ENCODE measurements at regions not wholly inside any gene's neighbourhood (a gene's known extent, or its start where the extent isn't known, plus 50 kb on each side); places are given as distances from the start of the nearest gene placed in this dataset.

GRCh38 chr5:141763541-141763940 lies 81.5 kb upstream of the ARAP3 start:
- Histone ChIP-seq H3K36me3 (replicated peaks in 1 of 2; ENCODE audit: control extremely low read depth in 1 of 2, control insufficient read depth in 1 of 2, extremely low read depth in 1 of 2, insufficient read depth in 2 of 2, low read length in 1 of 2) (no peaks in the 10 kb centered on the region), H3K27me3 (replicated peaks in 1 of 4; ENCODE audit: control extremely low read depth in 1 of 4, control insufficient read depth in 3 of 4, insufficient read depth in 4 of 4, low read length in 3 of 4) (peaks cover 0 to 43% (median 7%) of the 10 kb centered on the region in 4 experiments), H3K4me1 (ENCODE audit: control insufficient read depth in 2 of 2, insufficient read depth in 2 of 2, low read length in 2 of 2) (no peaks in the 10 kb centered on the region), H4K20me1 (ENCODE audit: control insufficient read depth, insufficient read depth, low read length, poor library complexity, severe bottlenecking) (no peaks in the 10 kb centered on the region), H3K9ac (ENCODE audit: low read length) (no peak overlapping the region), H3K4me3 (ENCODE audit: control extremely low read depth in 1 of 5, extremely low read depth in 1 of 5, insufficient read depth in 1 of 5, low read depth in 2 of 5, low read length in 4 of 5) (no peak overlapping the region), H3K79me2 (ENCODE audit: control insufficient read depth, insufficient read depth, low read length) (no peaks in the 10 kb centered on the region), H3K4me2 (replicated peaks; ENCODE audit: low read depth, low read length, poor library complexity, severe bottlenecking) (no peak overlapping the region), H2AFZ (ENCODE audit: insufficient read depth, low read depth, low read length, poor library complexity, severe bottlenecking) (no peak overlapping the region), H3K9me3 (ENCODE audit: control extremely low read depth in 1 of 3, control insufficient read depth in 2 of 3, insufficient read depth in 1 of 3, low read length in 2 of 3) (peaks cover 0 to 13% (median 0%) of the 10 kb centered on the region in 3 donors), H3K27ac (ENCODE audit: low read length in 2 of 2) (no peak overlapping the region)
- H3K4me1 Mint-ChIP-seq, result no peaks in the 10 kb centered on the region
- ChIA-PET POLR2A (no interaction called here), CTCF (no interaction called here)
- ATAC-seq (ENCODE audit: low read depth), result no peak
- peaks cover 31% of the 10 kb centered on the region for H3K27me3 Mint-ChIP-seq
- no peaks in the 10 kb centered on the region for H3K9me3 Mint-ChIP-seq (ENCODE audit: insufficient read depth)
- H3K4me3 Mint-ChIP-seq, result no peak overlapping the region
- no peak overlapping the region for H3K27ac Mint-ChIP-seq
- TF ChIP-seq CTCF (IDR thresholded peaks at IDR 0.05) (no peak), EZH2 (IDR thresholded peaks at IDR 0.05; ENCODE audit: borderline replicate concordance, insufficient read depth, low read depth, low read length, poor library complexity, severe bottlenecking) (no peak)
- intact Hi-C loops (cut with micrococcal nuclease), result no loop called here
- WGBS (ENCODE audit: insufficient coverage), result no CpG with 5 or more reads among the region's 5 CpGs
- DNase-seq, result no peak

GRCh38 chr5:141762790-141763368 lies 80.8 kb upstream of the ARAP3 start:
- Mint-ChIP-seq H3K27me3 (peaks cover 38% of the 10 kb centered on the region), H3K4me1 (no peaks in the 10 kb centered on the region), H3K27ac (no peak overlapping the region), H3K4me3 (no peak overlapping the region), H3K9me3 (ENCODE audit: insufficient read depth) (no peaks in the 10 kb centered on the region)
- ATAC-seq (ENCODE audit: low read depth), result no peak
- peaks cover 0 to 10% (median 0%) of the 10 kb centered on the region in 3 donors for H3K9me3 ChIP-seq (ENCODE audit: control extremely low read depth in 1 of 3, control insufficient read depth in 2 of 3, insufficient read depth in 1 of 3, low read length in 2 of 3)
- H3K36me3 ChIP-seq (replicated peaks in 1 of 2; ENCODE audit: control extremely low read depth in 1 of 2, control insufficient read depth in 1 of 2, extremely low read depth in 1 of 2, insufficient read depth in 2 of 2, low read length in 1 of 2), result no peaks in the 10 kb centered on the region
- H3K4me3 ChIP-seq (ENCODE audit: control extremely low read depth in 1 of 5, extremely low read depth in 1 of 5, insufficient read depth in 1 of 5, low read depth in 2 of 5, low read length in 4 of 5), result no peak overlapping the region
- CTCF ChIA-PET, result no interaction called here
- intact Hi-C loops (cut with micrococcal nuclease), result no loop called here
- no peaks in the 10 kb centered on the region for H4K20me1 ChIP-seq (ENCODE audit: control insufficient read depth, insufficient read depth, low read length, poor library complexity, severe bottlenecking)
- no peak overlapping the region for H3K9ac ChIP-seq (ENCODE audit: low read length)
- no peak for DNase-seq
- POLR2A ChIA-PET, result no interaction called here
- no peaks in the 10 kb centered on the region for H3K4me1 ChIP-seq (ENCODE audit: control insufficient read depth in 2 of 2, insufficient read depth in 2 of 2, low read length in 2 of 2)
- H3K79me2 ChIP-seq (ENCODE audit: control insufficient read depth, insufficient read depth, low read length), result no peaks in the 10 kb centered on the region
- H2AFZ ChIP-seq (ENCODE audit: insufficient read depth, low read depth, low read length, poor library complexity, severe bottlenecking), result no peak overlapping the region
- H3K27me3 ChIP-seq (replicated peaks in 1 of 4; ENCODE audit: control extremely low read depth in 1 of 4, control insufficient read depth in 3 of 4, insufficient read depth in 4 of 4, low read length in 3 of 4), result peaks cover 0 to 50% (median 7%) of the 10 kb centered on the region in 4 experiments
- WGBS (ENCODE audit: insufficient coverage), result 75% methylated on average over 5 of the region's 8 CpGs
- TF ChIP-seq EZH2 (IDR thresholded peaks at IDR 0.05; ENCODE audit: borderline replicate concordance, insufficient read depth, low read depth, low read length, poor library complexity, severe bottlenecking) (no peak), CTCF (IDR thresholded peaks at IDR 0.05) (no peak)
- H3K27ac ChIP-seq (ENCODE audit: low read length in 2 of 2), result no peak overlapping the region
- H3K4me2 ChIP-seq (replicated peaks; ENCODE audit: low read depth, low read length, poor library complexity, severe bottlenecking), result no peak overlapping the region

Data from B cell (primary cell).